ENCODE measurements at regions not wholly inside any gene's neighbourhood (a gene's known extent, or its start where the extent isn't known, plus 50 kb on each side); places are given as distances from the start of the nearest gene placed in this dataset.
"Not testable (repeated sequence)": the region's sequence is repeated elsewhere in the genome, so short reads cannot be mapped to it uniquely, and the experiment has no call there.

- ATAC-seq (no peak), DNase-seq (ENCODE audit: low spot score) (no peak)
Observed at GRCh38 chr14:27205036-27205435, 607.2 kb upstream of the NOVA1 start.

- no peak for DNase-seq (ENCODE audit: low spot score)
- no peak for ATAC-seq
Observed at GRCh38 chr14:27211741-27212140, 613.9 kb upstream of the NOVA1 start.

- no peak for ATAC-seq
- no peak for DNase-seq (ENCODE audit: low spot score)
Observed at GRCh38 chr14:27222671-27223070, 624.8 kb upstream of the NOVA1 start.

- DNase-seq (ENCODE audit: low spot score) (no peak), ATAC-seq (no peak)
Observed at GRCh38 chr14:27223906-27224305, 626.1 kb upstream of the NOVA1 start.

- no peak for ATAC-seq
- DNase-seq (ENCODE audit: low spot score): no peak
Observed at GRCh38 chr14:27228053-27228452, 630.2 kb upstream of the NOVA1 start.

GRCh38 chr14:27234331-27234730 is 636.5 kb upstream of the NOVA1 start:
- DNase-seq (ENCODE audit: low spot score): no peak
- no peak for ATAC-seq

GRCh38 chr14:27236601-27237000 is 638.8 kb upstream of the NOVA1 start:
- DNase-seq (ENCODE audit: low spot score): no peak
- no peak for ATAC-seq

GRCh38 chr14:27242874-27243273 is 645.0 kb upstream of the NOVA1 start:
- no peak for ATAC-seq
- no peak for DNase-seq (ENCODE audit: low spot score)

GRCh38 chr14:27243365-27243764 is 645.5 kb upstream of the NOVA1 start:
- ATAC-seq (no peak), DNase-seq (ENCODE audit: low spot score) (no peak)

GRCh38 chr14:27245947-27246346 is 648.1 kb upstream of the NOVA1 start:
- ATAC-seq (no peak), DNase-seq (ENCODE audit: low spot score) (no peak)

GRCh38 chr14:27253966-27254365 is 656.1 kb upstream of the NOVA1 start:
- ATAC-seq: no peak

GRCh38 chr14:27256805-27257204 is 659.0 kb upstream of the NOVA1 start:
- ATAC-seq (no peak), DNase-seq (ENCODE audit: low spot score) (no peak)

More at GRCh38 chr14:27253966-27254365, 656.1 kb upstream of the NOVA1 start:
- DNase-seq (ENCODE audit: low spot score): no peak

GRCh38 chr14:27267876-27268275 is 670.0 kb upstream of the NOVA1 start:
- no peak for DNase-seq (ENCODE audit: low spot score)
- no peak for ATAC-seq

GRCh38 chr14:27270716-27271115 is 672.9 kb upstream of the NOVA1 start:
- no peak for ATAC-seq
- DNase-seq (ENCODE audit: low spot score): no peak

- ATAC-seq (no peak), DNase-seq (ENCODE audit: low spot score) (no peak)
Observed at GRCh38 chr14:27278341-27278740, 680.5 kb upstream of the NOVA1 start.

GRCh38 chr14:27305441-27305945 is 707.7 kb upstream of the NOVA1 start:
- no peak for DNase-seq (ENCODE audit: low spot score)
- no peak for ATAC-seq

GRCh38 chr14:27312730-27313129 is 714.9 kb upstream of the NOVA1 start:
- not testable (repeated sequence) for ATAC-seq; DNase-seq (ENCODE audit: low spot score)

- no peak for ATAC-seq
- no peak for DNase-seq (ENCODE audit: low spot score)
Observed at GRCh38 chr14:27314231-27314630, 716.4 kb upstream of the NOVA1 start.

- ATAC-seq: no peak
- no peak for DNase-seq (ENCODE audit: low spot score)
Observed at GRCh38 chr14:27315477-27315876, 717.6 kb upstream of the NOVA1 start.

- DNase-seq (ENCODE audit: low spot score) (no peak), ATAC-seq (no peak)
Observed at GRCh38 chr14:27315947-27316346, 718.1 kb upstream of the NOVA1 start.

- DNase-seq (ENCODE audit: low spot score): no peak
- ATAC-seq: no peak
Observed at GRCh38 chr14:27318774-27319420, 721.1 kb upstream of the NOVA1 start.

- DNase-seq (ENCODE audit: low spot score) (no peak), ATAC-seq (no peak)
Observed at GRCh38 chr14:27320261-27320660, 722.4 kb upstream of the NOVA1 start.

GRCh38 chr14:27327095-27327494 is 729.3 kb upstream of the NOVA1 start:
- no peak for ATAC-seq
- no peak for DNase-seq (ENCODE audit: low spot score)

Measured in left lobe of liver (tissue), 2 donors.